ENCODE measurements at regions not wholly inside any gene's neighbourhood (a gene's known extent, or its start where the extent isn't known, plus 50 kb on each side); places are given as distances from the start of the nearest gene placed in this dataset.

DNA sequence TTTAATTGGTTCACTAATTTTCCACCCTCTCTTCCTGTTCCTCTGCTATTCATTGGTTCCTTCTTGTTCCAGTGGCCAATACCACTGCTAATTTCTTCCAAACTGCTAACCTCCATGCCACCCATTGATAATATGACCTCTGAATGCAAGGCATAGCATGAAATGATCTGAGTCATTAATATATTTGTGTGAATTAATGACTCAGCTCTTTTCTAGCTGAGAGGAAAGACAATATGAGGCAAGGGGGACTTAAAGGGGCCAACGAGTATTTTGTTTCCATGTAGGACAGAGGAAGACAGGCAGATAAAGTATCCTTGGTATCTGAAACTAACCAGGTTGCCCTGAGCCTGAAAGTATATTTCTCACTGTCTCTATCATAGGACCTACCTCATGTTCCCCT is 154.3 kb upstream of the BRINP1 start:
- intact Hi-C loops (cut with DNase I) = no loop called here
- no peak for DNase-seq

DNA sequence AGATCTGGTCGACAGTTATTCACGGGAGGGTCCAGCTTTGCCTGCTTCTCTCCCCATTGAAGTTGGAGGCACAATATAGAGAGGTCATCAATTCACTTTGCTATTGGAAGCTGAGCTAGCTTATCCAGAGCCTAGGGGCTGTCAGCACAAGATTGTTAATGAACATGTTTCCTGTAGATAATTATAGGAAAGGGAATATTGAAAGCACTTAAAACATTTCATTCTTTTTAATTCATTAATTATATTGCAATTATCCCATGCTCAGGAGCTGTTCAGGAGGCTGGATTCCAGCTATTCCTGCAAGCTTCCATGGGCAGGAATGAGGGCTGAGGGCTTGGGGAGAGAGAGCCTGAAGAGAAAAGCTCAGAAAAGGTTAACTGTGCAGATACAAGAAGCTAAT is 153.1 kb upstream of the BRINP1 start:
- no peak for DNase-seq
- intact Hi-C loops (cut with DNase I) = no loop called here

DNA sequence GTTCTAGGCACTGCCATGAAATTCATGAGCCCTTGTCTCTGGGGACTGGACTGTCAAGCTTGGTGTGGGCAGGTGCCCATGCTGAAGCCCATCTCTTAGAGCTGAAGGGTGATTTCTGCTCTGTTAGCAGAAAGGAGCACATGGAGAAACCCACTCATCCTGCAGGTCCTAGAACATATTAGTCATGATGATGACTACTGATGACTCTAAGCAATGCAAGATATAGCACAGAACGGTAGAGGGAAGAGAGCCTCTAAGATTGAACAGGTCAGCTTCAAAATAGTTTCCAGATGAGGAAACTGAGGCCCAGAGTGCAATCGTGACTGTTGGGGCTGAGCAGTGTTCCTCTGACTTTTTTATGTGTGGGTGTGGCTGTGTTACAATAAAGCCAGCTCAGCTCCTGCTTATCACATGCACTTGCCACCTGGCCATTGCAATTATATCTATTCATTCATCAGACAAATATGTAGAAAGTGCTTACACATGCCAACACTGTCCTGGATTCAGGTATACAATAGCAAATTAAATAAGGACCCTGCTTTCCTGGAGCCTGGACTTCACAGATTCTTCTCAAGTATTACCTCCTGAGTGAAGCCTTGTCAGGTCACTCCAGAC is 140.2 kb upstream of the BRINP1 start:
- DNase-seq = no peak
- intact Hi-C loops (cut with DNase I) = no loop called here

DNA sequence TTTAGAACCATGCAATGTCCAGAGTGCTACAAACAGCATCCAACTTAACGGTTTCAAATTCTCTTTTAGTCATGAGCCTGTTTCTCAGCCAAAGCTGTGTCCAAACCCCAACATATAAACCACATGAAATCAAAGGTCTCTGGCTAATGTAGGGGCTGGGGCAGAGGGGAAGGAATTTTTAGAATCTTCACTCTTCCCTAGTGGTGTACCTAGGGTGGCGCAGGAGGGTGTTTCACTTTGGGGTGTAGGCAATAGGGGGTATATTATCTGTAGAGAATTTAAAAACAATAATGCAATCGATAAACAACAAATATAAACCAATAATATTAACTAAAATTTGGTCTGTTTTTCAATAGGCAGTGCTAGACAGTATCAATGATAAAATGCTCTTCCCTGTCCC is 132.1 kb upstream of the BRINP1 start:
- intact Hi-C loops (cut with DNase I) = no loop called here
- DNase-seq = no peak

DNA sequence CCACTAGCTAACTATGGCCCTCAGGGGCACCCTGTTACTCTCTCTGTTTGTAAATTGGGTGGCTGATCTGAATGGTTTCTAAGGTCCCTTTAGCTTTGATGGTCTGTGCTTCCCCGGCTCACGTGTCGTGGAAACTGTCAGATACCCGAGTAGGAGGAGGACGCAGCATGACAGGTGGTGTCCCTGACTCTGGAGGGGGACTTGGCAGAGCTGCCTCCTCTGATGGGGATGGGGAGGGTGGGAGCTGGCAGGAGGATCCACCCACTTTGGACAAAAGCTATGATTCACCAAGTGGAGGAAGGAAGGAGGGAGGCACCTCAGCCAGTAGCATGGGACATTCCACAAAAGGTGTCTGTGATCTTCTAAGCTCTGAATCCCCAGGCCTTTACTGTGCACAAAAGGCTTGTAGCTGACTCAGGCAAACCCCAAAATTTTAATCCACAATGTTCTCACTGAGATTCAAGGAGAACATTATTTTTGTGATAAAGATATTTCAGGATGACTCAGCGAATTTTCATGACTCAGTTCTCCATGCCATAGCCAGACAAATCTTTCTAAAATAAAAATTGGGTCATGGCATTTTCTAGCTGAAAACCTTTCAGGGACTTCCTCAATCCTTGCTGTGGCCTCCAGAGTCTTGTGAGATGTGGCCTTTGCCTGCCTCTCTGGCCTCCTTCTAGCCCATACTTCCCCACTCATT is 131.0 kb upstream of the BRINP1 start:
- DNase-seq = peak in 8 of 42 donors; percentile 2 to 44 (median 8)
- intact Hi-C loops (cut with DNase I) = no loop called here

DNA sequence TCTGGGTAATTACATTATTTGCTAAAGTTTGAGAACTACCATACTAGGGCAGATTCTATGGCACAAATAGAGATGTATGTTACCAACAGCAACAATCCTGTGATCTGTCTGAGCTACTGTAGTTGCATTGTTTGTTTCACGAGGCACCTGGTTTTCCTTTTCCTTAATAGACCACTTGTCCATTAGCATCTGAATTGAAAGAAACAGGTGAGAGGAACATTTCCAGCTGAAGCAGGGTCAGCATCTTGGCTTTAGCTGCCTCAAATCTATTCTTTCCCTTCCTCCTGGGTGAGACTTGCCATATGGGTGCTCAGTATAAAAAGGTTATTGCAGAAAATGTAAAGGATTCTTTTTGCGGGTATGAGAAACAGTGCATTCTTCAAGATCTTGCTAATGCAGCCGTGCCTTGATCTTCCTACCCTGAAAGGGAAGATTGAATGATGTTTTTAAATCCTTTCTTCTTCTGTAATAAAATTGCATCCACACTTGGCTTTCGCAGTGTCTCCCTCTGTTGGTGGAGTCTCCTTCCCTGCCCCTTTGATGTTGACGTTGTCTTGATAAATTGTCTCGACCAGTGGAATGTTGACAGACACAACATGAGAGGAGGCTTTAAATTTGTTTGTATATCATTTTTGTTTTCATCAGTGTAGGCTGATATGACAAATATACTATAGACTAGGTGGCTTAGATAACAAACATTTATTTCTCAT is 118.0 kb upstream of the BRINP1 start:
- DNase-seq = no peak
- intact Hi-C loops (cut with DNase I) = no loop called here

DNA sequence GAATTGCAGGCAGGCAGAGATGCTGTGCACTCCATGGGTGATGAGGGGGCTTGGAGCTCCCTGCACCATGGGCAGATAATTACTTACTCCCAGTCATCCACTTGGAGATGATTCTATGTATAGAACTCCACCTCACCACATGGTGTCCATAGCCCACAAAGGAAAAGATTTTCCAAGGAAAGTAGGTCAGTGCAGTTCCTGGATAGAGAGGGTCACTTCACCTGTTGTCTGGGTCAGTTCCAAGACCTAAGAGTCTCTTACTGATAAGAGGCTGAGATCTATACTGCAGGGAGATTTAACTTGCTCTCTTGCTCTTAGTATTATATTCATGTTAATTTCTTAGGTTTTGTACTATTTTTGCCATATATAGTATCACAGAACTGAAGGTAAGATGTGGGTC is 113.9 kb upstream of the BRINP1 start:
- intact Hi-C loops (cut with DNase I) = no loop called here
- DNase-seq = no peak

DNA sequence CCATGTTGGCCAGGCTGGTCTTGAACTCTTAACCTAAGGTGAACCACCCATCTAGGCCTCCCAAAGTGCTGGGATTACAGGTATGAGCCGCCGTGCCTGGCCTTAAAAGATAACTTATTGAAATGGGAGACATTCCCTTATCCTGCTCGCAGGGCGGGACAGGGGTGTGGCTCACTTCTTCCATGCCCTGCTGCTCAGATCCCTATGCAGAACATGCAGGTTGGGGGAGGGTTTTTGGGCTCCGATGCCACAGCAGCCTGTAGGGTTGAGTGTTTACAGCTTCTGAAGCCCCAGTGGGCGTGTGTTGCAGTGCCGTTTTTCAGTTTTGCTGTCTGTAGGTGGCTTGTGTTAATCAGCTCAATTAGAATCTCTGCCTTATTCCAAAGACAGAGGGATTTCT is 108.0 kb upstream of the BRINP1 start:
- intact Hi-C loops (cut with DNase I) = no loop called here
- DNase-seq = no peak

DNA sequence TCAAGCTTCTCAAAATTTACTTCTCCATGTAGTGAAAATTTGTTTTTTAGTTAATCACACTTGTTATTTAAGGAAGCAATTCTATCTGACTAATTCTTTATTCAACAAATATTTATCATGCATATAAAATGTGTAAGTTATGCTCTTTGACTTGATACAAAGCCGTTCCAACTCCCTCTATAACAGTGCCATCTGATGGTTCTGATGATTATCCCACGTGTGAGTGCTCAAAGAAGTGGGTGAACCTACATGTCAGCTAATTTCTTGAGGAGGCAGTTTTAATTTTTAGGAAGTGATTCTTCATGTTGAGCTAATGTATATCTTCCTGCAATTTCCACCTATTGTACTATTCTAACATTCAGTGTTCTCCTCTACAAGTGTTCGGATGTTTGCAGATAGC is 88.8 kb upstream of the BRINP1 start:
- intact Hi-C loops (cut with DNase I) = no loop called here
- DNase-seq = peak in 5 of 42 donors; percentile 10 to 42 (median 23)

DNA sequence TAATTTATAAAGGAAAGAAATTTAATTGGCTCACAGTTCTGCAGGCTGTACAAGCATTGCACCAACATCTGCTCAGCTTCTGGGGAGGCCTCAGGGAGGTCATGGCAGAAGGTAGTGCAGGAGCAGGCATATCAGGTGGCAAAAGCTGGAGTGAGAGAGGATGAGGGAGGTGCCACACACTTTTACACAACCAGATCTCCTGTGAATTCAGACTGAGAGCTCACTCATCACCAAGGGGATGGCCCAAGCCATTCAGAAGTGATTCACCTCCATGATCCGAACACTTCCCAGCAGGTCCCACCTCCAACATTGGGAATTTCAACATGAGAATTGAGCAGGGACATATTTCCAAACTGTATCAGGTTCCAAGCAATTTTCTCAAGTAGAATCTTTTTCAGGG is 84.7 kb upstream of the BRINP1 start:
- intact Hi-C loops (cut with DNase I) = no loop called here
- no peak for DNase-seq

DNA sequence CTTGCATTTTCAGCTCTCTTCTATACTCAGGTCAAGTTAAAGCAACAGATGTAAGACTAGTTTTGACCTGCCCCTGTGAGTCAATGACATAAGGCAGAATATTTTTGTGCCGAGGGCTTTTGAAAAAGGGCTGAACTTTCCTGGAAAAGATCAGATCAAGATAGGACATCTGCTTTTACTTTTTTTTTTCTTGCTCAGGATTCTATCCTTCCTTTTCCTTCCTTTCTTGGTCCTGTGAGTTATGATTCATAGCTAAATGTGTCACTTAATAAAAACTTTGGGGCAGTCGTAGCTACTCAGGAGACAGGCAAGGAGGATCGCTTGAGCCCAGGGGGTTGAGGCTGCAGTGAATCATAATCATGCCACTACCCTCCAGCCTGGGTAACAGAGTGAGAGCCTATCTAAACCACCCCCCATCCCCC is 84.3 kb upstream of the BRINP1 start:
- intact Hi-C loops (cut with DNase I) = no loop called here
- DNase-seq = no peak

DNA sequence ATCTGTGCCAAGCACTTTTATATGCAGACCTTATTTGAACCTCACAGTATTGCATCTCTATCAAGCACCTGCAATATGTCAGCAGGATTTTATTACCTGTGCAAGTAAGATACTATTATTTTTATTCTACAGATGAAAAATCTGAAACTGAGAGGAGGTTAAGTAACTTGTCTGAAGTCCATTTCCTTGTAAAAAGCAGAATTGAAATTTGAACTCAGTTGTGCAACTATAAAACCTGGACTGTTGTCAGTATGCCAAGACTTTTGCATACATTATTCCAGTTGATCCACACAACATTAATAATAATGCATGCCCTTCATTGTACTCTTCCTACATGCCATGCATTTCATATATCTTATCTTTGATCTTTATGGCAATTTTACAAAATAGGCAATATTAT is 82.2 kb upstream of the BRINP1 start:
- no peak for DNase-seq
- intact Hi-C loops (cut with DNase I) = no loop called here

DNA sequence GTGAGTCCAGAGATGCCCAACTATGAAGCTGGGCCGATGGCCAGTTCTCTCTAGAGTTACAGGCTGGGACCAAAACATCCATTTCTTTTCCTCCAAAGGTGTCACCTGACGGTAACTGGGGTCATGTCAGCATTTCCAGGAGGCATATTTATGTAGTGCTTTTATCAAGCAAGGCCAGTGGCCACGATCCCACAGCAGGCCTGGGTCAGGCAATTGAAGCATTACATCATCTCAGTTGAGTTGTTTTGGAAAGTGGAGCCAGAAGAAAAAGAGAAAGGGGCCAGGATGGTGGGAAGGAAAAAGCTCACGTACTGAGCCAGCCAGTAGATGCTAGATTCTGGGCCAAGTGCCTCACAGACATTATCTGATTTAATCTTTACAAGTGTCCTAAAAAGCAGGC is 73.9 kb upstream of the BRINP1 start:
- intact Hi-C loops (cut with DNase I) = no loop called here
- DNase-seq = no peak

DNA sequence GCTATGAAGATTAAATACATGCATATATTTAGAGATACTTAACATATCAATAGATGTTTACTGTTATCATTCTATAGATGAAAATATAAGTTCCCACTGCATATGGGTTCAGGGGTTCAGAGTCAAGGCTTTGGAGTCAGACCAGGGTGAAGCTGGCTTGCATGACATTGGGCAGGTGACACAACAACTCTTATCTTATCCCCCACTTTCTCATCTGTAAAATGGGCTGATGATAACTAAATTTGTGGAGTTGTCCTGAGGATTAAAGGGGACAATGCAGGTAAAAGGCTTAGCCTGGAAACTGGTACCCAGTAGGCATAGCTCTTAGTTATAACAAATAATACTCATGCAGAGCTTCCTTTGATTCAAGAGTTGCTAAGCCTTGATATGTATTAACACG is 72.6 kb upstream of the BRINP1 start:
- intact Hi-C loops (cut with DNase I) = no loop called here
- no peak for DNase-seq

DNA sequence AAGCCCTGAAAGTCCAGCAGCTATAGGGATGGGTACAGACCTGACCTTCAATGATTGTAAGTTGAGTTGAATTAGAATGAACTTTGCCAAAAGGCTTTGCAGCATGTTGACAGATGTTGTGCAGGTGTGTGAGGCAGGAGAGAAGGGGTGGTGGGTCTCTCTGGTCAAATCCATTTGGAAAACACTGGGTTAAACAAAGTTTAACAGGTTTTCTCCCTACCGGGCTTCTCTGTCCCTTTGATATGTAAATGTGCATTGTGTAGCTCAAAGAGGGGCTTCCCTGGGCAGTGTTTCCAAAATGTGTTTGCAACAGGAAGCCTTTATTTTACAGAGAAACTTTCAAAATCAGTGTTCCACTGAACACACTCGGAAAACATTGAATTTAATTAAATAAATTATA is 72.1 kb upstream of the BRINP1 start:
- no peak for DNase-seq
- intact Hi-C loops (cut with DNase I) = no loop called here

DNA sequence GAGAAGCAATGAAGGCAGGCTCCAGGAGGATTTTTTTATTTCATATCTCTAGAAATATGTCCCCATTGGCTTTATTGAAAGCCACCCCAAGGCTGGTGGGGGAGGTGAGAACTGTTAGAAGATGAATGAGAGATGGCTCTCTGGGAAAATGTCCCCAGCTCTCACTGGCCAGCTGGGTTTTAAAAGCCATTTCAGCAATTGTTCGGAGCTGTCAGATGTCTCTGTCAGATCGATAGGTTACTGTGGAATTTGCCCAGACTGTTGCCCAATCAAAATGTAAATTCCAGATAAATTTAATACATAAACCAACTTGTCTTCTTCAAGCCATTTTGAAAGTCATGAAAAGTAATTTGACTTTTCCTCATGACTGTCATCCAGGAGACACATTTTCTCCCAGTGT is 67.0 kb upstream of the BRINP1 start:
- DNase-seq = no peak
- intact Hi-C loops (cut with DNase I) = no loop called here

DNA sequence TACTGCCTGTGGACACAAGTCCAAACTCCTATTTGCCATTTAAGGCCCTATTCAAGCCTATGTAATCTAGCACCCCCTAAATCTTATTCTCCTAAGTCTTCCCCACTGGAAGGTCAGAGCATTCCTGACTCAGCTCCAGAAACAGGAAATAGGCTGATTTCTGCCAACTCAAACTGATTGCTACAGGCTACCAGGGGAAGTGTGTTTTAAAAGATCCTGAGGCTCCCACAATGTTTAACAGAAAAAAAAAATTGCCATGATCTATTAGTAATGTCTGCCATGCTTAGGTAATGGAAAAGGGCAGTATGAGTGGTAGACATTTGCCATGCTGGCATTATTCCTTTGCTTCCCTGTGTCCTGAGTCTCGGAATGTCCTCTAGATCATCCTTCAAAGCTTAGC is 65.8 kb upstream of the BRINP1 start:
- intact Hi-C loops (cut with DNase I) = no loop called here
- no peak for DNase-seq

DNA sequence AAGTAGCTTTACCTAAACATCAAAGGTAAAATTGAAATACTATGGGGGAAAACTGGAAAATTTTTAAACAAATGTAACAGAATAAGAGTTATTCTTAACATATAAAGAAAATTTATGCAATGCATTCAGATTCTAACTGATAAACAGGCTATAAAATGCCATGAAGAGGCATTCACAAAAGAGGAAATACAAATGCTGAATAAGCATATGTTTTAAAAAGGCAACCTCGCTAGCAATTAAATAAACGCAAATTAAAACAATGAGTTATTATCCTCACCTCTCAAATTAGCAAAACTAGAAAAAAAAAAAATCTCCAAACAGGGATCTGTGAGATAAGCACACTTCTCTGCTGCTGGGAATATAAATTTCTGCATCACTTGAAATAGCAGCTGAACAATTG is 63.2 kb upstream of the BRINP1 start:
- no peak for DNase-seq
- intact Hi-C loops (cut with DNase I) = no loop called here

DNA sequence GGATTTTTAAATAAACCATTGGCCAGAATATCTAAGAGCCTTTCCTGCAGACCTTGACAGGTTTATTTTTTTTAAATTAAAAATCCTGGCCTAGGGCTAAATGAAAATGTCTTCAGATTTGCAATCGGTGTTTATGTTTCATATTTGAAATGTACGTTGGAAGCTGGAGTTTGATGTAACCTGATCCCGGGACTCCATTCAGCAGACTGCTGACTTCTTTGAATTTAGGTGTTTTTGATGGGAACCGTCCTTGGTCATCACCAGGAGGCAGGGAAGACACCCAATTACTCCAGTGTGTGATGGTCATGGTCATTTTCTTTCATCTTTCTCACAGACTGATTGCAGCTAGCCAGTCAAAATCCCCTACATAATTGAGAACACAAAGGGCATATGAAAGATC is 60.1 kb upstream of the BRINP1 start:
- intact Hi-C loops (cut with DNase I) = no loop called here
- DNase-seq = no peak

DNA sequence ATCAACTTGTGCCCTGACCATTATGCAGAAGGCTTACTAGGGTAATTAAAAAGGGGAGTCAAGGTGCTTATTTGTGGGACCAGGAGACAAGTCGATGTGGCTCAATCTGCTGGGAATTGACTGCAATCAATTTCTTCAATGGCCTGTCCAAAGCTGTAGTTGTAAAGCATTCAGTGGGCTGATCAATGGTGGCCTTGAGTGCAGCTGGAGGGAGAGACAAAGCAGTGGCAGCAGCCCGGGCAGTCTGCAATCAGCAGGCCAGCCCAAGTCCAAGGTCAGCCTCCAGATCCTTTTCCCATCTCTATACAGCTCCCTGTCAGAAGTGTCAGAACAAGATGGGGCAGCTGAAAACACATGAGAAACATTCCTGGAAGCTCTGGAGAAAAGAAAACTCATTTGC is 51.0 kb upstream of the BRINP1 start:
- intact Hi-C loops (cut with DNase I) = no loop called here
- no peak for DNase-seq

All from head of caudate nucleus (tissue), 42 donors.